NCI-H187 treated with DMSO at 0.1 percent for 48 hours (cell line): ENCODE measurements at regions not wholly inside any gene's neighbourhood (a gene's known extent, or its start where the extent isn't known, plus 50 kb on each side); places are given as distances from the start of the nearest gene placed in this dataset.

ENCODE experiments used
- DNase-seq: peaks from one replicate; lab custom pipeline; 2025; lab: John Stamatoyannopoulos, UW

- no peak for DNase-seq
Observed at GRCh38 chr22:22038178-22038880, 55.7 kb upstream of the TOP3B start.

DNA sequence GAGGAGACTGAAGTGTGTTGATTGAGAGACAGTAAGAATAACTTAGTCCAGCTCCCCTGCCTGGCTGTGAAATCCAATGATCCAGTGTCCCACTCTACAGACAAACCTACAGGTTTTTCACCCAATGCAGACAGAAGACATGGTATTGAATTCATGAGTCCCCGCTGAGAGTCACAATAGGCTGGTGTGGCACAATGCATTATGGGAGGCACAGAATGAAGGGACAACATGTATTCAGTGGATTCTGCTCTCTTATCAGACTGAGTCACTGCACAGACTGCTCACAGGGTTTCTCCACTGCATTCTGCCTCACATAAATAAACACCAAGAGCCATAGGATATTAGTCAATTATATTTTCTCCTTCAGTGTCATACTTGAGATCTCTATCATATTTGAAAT lies 55.2 kb upstream of the TOP3B start:
- DNase-seq: no peak

DNA sequence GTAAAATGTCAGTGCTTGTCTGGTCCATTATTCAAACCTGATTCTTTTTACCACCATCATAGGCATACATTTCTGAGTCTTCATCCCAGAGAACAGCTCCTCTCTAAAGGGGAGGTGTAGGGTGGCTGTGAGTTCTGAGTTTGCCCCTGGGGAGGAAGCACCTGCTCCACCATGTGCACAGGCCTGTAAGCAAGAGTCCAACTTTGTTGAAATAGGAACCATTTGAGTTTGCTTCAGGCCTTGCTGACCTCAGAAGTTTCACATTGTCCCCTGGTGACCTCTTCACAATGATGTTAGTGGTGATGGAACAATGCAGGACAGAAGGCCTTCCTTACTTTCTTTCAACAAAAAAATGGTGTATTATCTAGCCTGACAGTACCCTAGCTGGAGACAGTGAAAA lies 54.6 kb upstream of the TOP3B start:
- no peak for DNase-seq

GRCh38 chr22:22036588-22036987 lies 54.0 kb upstream of the TOP3B start:
- DNase-seq: no peak

DNA sequence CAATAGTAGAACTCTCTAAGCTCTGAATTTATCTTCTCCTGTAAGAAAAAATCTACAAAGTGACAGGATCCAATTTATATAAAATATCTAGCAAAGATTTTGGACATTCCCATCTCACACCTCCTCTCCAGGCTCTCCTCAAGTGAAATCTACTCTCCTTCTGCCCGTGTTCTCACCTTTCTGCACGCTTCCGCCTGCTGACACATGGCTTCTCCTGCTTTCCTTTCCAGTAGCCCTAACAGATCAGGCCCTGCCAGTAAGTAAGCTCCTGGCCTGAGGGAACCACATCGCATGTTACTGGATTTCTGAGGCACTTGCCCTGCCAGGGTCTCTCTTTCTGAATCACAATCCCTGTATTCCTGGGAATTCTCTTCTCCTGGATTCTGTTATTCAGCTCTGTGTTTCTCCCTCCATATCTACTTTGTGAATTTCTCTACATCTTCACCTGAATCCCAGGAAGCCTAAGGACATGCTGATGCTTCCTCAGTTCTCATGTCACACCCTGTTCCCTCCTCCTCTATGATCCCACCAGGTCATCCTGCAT lies 53.3 kb upstream of the TOP3B start:
- DNase-seq: no peak

- no peak for DNase-seq
Observed at GRCh38 chr22:22035203-22035602, 52.6 kb upstream of the TOP3B start.

DNA sequence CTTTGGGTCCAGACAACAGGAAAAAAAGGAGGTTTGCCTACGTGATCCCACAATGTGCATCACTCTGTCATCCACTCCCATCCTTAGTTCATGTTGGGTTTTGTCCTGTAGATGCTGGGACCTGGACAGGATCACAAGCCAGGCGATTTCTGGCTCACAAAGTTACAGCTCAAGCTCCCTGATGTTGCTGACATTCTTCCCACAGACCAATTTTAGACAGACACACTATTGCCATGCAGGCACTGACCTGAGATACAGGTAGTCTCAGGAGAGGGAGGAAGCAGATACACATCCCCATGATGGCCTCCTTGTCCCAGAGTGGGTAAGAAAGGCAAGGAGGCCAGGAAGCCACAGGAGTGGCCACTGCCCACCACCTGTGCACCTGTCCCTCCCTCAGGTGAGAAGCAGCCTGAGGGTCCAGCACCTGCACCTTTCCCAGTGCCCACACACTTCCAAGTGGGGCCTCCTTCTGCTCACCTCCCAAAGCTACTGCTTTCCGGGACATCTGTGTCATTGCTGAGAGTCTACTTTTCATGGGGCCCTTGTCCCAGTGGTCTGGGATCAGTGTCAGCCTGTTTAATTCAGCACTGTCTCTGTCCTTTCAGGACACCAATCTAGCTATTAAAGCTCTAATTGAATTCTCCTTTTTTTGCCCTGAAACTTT lies 52.0 kb upstream of the TOP3B start:
- DNase-seq: no peak

DNA sequence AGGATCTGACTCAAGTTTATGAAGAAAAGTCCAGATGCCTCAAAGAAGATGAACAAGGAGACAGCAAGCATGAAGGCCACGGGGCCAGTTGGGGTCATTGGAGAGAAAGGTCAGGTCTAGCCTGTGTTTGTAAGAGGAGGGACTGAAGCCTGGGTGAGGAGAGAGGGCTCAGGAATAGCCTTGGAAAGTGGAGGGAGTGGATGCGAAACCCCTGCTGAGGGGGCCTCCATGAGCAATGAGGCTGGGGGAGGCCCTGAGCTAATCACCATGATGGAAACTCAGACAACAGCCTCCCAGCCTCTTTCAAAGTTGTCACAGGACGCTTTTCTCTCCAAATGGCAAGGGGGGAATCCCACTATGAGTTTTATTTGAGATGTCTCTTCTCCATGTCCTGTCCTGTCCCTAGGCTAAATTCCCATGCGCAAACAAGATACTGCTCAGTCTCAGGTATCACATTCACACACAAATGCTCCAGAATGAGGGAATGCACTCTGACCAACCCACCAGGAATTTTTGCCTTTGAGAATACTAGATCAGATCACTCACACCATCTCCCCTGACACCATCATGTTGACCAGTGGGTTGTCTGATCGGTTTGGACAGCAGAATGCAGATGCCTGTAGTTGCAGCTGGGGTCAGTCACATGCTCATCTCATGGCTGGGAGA lies 51.3 kb upstream of the TOP3B start:
- DNase-seq: no peak

GRCh38 chr22:22032906-22033802 lies 50.6 kb upstream of the TOP3B start:
- DNase-seq: no peak

DNA sequence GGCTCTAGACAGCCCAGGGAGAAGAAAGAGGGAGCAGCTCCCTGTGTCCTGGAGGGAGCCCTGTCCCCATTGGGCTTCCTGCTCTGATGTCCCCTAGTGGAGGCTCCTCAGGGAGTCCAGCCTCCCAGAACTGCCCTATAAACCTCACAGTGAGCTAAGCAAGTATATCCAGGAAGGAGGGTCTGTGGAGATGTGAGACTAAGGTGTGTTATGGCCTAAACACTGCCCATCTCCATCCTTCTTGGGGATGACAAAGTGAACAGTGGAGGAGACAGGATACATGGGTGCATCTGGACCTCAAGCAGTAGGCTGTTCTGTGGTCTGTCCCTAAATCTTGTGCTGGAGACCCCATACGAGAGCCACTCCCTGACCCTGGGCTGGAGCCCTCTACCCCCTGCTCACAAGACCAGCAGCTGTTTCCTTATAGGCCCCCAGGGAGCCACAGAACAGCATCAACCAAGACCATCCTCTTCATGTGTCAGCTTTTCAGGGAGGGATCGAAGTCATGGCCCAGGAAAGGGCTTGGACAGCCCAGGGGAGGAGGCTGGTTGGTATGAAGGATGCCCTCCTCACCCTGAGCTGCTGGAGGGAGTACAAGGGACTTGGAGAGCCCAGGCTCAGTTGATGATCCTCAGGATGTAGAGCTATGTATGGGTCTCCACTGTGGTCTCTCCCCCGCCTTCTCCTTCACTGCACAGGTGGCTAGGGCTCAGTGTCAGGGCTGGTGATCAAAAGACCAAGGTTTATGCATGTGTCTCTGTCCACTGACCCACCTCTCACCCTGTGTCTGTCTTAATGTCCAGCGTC lies 49.7 kb upstream of the TOP3B start:
- DNase-seq: no peak
